HEK293 (cell line): ENCODE measurements at regions not wholly inside any gene's neighbourhood (a gene's known extent, or its start where the extent isn't known, plus 50 kb on each side); places are given as distances from the start of the nearest gene placed in this dataset.

Source experiments
- CTCF ChIA-PET: fragments of 350-600 bp; formaldehyde crosslinking; extraction: SDS; loops from one replicate; lab custom pipeline; 2021; ENCODE audit warnings: antibody characterized with exemption; lab: Yijun Ruan, JAX
- POLR2A ChIA-PET: fragments of 300-600 bp; formaldehyde crosslinking; extraction: SDS; loops from one replicate; lab custom pipeline; 2020; ENCODE audit warnings: antibody characterized with exemption, inconsistent platforms; lab: Yijun Ruan, JAX
- H3K27ac ChIP-seq: fragments of 200-500 bp; sonication (Bioruptor generic); 2 replicates; pipeline ENCODE4 v1.5.1; 2014; ENCODE audit warnings: low read depth, low read length, control low read depth, inconsistent platforms; ENCODE audit errors: extremely low read depth
- H3K36me3 ChIP-seq, 2 experiments: fragments of 200-500 bp in 1 of 2; sonication (Bioruptor generic) in 1 of 2; 1 replicate in 1 of 2; 2 replicates in 1 of 2; pipeline ENCODE4 v1.5.1; 2014 to 2017; ENCODE audit warnings: inconsistent platforms in 2 of 2, low read length in 2 of 2; ENCODE audit not compliant: control insufficient read depth in 2 of 2, insufficient read depth in 1 of 2
- H3K4me1 ChIP-seq: fragments of 200-500 bp; sonication (Bioruptor generic); 2 replicates; pipeline ENCODE4 v1.5.1; 2014; ENCODE audit warnings: mild to moderate bottlenecking, low read length, inconsistent platforms; ENCODE audit not compliant: control insufficient read depth, insufficient read depth
- H3K4me3 ChIP-seq: 2 replicates; pipeline ENCODE4 v1.5.1; 2011; ENCODE audit warnings: low read depth, mild to moderate bottlenecking, control low read depth, low read length, moderate library complexity
- H3K9me3 ChIP-seq: fragments of 200-500 bp; sonication (Bioruptor generic); 2 replicates; pipeline ENCODE4 v1.5.1; 2014; ENCODE audit warnings: low read depth, low read length, inconsistent platforms; ENCODE audit not compliant: control insufficient read depth, insufficient read depth
- HOXD13 ChIP-seq: sonication (generic); formaldehyde crosslinking; IDR thresholded peaks from 2 replicates; pipeline ENCODE4 v1.8.0; 2022; ENCODE audit warnings: missing genetic modification reagents, borderline replicate concordance
- KLF1 ChIP-seq: fragments of 450-650 bp; formaldehyde crosslinking; IDR thresholded peaks from 2 replicates; pipeline ENCODE4 v1.5.1; 2016; ENCODE audit warnings: missing biosample characterization, missing genetic modification characterization
- KLF10 ChIP-seq: fragments of 450-650 bp; IDR thresholded peaks from 2 replicates; pipeline ENCODE4 v1.5.1; 2018; ENCODE audit warnings: missing biosample characterization, mild to moderate bottlenecking, missing genetic modification characterization
- KLF8 ChIP-seq: fragments of 450-650 bp; formaldehyde crosslinking; IDR thresholded peaks from 2 replicates; pipeline ENCODE4 v1.5.1; 2016; ENCODE audit warnings: missing biosample characterization, missing genetic modification characterization
- KLF9 ChIP-seq: fragments of 450-650 bp; formaldehyde crosslinking; IDR thresholded peaks from 2 replicates; pipeline ENCODE4 v1.5.1; 2016; ENCODE audit warnings: missing biosample characterization, missing genetic modification characterization, low read depth
- ZNF157 ChIP-seq: fragments of 450-650 bp; formaldehyde crosslinking; IDR thresholded peaks from 2 replicates; pipeline ENCODE4 v1.5.1; 2016; ENCODE audit warnings: missing biosample characterization, missing genetic modification characterization
- ZNF214 ChIP-seq: fragments of 450-650 bp; formaldehyde crosslinking; IDR thresholded peaks from 2 replicates; pipeline ENCODE4 v1.5.1; 2017; ENCODE audit warnings: missing biosample characterization, mild to moderate bottlenecking, missing genetic modification characterization, borderline replicate concordance
- ZNF221 ChIP-seq: fragments of 450-650 bp; formaldehyde crosslinking; IDR thresholded peaks from 2 replicates; pipeline ENCODE4 v1.5.1; 2017; ENCODE audit warnings: missing biosample characterization, missing genetic modification characterization, borderline replicate concordance
- ZNF274 ChIP-seq, 2 experiments: fragments of 200-500 bp in 1 of 2; fragments of 450-650 bp in 1 of 2; sonication (Bioruptor generic) in 1 of 2; formaldehyde crosslinking in 1 of 2; IDR thresholded peaks; 2 replicates each; pipeline versions ENCODE4 v1.5.1 to v1.6.1; 2014 to 2016; ENCODE audit warnings: borderline replicate concordance in 1 of 2, inconsistent platforms in 1 of 2, low read length in 1 of 2, missing biosample characterization in 1 of 2, missing genetic modification characterization in 1 of 2
- ZNF394 ChIP-seq: fragments of 450-650 bp; formaldehyde crosslinking; IDR thresholded peaks from 2 replicates; pipeline ENCODE4 v1.5.1; 2016; ENCODE audit warnings: missing biosample characterization, missing genetic modification characterization, mild to moderate bottlenecking, moderate library complexity, borderline replicate concordance
- ZNF404 ChIP-seq: fragments of 450-650 bp; formaldehyde crosslinking; IDR thresholded peaks from 2 replicates; pipeline ENCODE4 v1.5.1; 2017; ENCODE audit warnings: missing biosample characterization, missing genetic modification characterization
- ZNF560 ChIP-seq: fragments of 450-650 bp; formaldehyde crosslinking; IDR thresholded peaks from 2 replicates; pipeline ENCODE4 v1.5.1; 2017; ENCODE audit warnings: missing biosample characterization, missing genetic modification characterization, borderline replicate concordance
- ZNF624 ChIP-seq: fragments of 450-650 bp; formaldehyde crosslinking; IDR thresholded peaks from 2 replicates; pipeline ENCODE4 v1.5.1; 2017; ENCODE audit warnings: missing biosample characterization, missing genetic modification characterization
- ZNF664 ChIP-seq: fragments of 450-650 bp; formaldehyde crosslinking; IDR thresholded peaks from 2 replicates; pipeline ENCODE4 v1.5.1; 2016; ENCODE audit warnings: missing biosample characterization, missing genetic modification characterization
- ZSCAN16 ChIP-seq: fragments of 450-650 bp; formaldehyde crosslinking; IDR thresholded peaks from 2 replicates; pipeline ENCODE4 v1.5.1; 2016; ENCODE audit warnings: missing biosample characterization, missing genetic modification characterization
- ZSCAN23 ChIP-seq: fragments of 450-650 bp; formaldehyde crosslinking; IDR thresholded peaks from 2 replicates; pipeline ENCODE4 v1.5.1; 2016; ENCODE audit warnings: missing biosample characterization, missing genetic modification characterization
- TF ChIP-seq, protein P1 (sequence below): fragments of 450-650 bp; formaldehyde crosslinking; IDR thresholded peaks from 2 replicates; pipeline ENCODE4 v1.5.1; 2016; ENCODE audit warnings: missing biosample characterization, missing genetic modification characterization
- TF ChIP-seq, protein P2 (sequence below): fragments of 450-650 bp; formaldehyde crosslinking; IDR thresholded peaks from 2 replicates; pipeline ENCODE4 v1.5.1; 2016; ENCODE audit warnings: missing biosample characterization, missing genetic modification characterization
- TF ChIP-seq, protein P3 (sequence below): fragments of 450-650 bp; formaldehyde crosslinking; IDR thresholded peaks from 2 replicates; pipeline ENCODE4 v1.5.1; 2016; ENCODE audit warnings: missing biosample characterization, missing genetic modification characterization
- TF ChIP-seq, protein P4 (sequence below): fragments of 450-650 bp; formaldehyde crosslinking; IDR thresholded peaks from 2 replicates; pipeline ENCODE4 v1.5.1; 2016; ENCODE audit warnings: missing biosample characterization, missing genetic modification characterization
- TF ChIP-seq, protein P5 (sequence below): fragments of 450-650 bp; formaldehyde crosslinking; IDR thresholded peaks from 2 replicates; pipeline ENCODE4 v1.5.0; 2017; ENCODE audit warnings: missing biosample characterization, missing genetic modification characterization, borderline replicate concordance

DNA sequence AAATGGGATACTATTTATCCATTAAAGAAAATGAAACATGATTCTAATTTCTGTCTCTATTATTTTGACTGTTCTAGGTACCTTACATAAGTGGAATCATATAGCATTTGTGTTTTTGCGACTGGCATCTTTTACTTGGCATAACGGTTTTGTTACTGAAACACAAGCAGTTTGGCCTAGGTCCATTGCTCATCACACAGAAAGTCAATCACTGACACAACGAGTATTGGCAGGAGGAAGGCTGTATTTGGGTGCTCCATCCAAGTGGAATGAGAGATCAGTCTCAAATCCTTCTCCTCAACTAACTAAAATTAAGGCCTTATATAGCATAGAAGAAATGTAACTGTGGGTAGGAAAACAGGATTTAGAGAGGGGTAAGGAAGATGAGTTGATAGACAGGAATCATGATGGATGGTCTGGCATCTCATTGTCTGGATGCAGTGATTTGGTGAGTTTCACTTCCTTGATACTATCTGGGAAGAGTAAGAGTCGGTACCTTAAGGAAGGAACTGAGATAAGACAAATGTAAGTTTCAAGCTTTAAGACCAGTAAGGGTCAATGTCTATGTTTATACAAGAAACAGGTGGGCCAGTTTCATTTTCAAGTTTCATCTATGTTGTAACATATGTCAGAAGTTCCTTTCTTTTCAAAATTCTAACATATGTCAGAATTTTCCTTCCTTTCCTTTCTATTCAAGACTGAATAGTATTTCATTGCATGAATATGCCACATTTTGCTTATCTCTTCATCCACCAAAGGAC is 276.9 kb upstream of the RAB6C start:
- no peaks in the 10 kb centered on the region for H3K9me3 ChIP-seq
- H3K36me3 ChIP-seq = no peaks in the 10 kb centered on the region
- TF ChIP-seq, protein P1, sequence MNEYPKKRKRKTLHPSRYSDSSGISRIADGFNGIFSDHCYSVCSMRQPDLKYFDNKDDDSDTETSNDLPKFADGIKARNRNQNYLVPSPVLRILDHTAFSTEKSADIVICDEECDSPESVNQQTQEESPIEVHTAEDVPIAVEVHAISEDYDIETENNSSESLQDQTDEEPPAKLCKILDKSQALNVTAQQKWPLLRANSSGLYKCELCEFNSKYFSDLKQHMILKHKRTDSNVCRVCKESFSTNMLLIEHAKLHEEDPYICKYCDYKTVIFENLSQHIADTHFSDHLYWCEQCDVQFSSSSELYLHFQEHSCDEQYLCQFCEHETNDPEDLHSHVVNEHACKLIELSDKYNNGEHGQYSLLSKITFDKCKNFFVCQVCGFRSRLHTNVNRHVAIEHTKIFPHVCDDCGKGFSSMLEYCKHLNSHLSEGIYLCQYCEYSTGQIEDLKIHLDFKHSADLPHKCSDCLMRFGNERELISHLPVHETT (tag by site-specific recombination) = no peak
- no peak for TF ChIP-seq KLF1
- no peak for TF ChIP-seq ZNF394 (tag by site-specific recombination)
- no peak for TF ChIP-seq ZNF664 (tag by site-specific recombination)
- no peak for TF ChIP-seq KLF8 (tag by site-specific recombination)
- TF ChIP-seq ZNF560 (tag by site-specific recombination) = no peak
- TF ChIP-seq KLF9 (tag by site-specific recombination) = no peak
- TF ChIP-seq, all 188 proteins: peak for 0
- no peak overlapping the region for H3K4me3 ChIP-seq
- ChIA-PET POLR2A (no interaction called here), CTCF (no interaction called here)
- H3K27ac ChIP-seq = no peak overlapping the region
- H3K4me1 ChIP-seq = no peaks in the 10 kb centered on the region

DNA sequence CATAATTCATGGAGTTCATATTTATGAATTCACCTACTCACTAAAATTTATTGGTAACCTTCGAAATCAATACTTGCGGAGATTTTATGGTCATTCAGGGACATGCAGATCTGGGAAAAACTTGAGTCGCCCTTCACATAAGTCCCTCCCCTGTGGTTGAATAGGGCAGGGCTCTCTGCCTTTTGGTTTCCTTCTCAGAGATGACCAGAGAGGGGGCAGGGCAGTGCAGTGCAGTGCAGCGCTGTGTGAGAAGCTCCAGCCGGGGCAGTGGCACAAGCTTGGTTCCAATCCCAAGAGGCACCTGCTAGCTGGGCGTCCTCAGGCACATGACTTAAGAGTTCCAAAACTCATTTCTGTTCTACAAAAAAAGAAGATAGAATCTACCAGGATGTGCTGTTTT is 274.4 kb upstream of the RAB6C start:
- H3K27ac ChIP-seq = no peak overlapping the region
- TF ChIP-seq ZSCAN23 (no peak), ZNF274 (IDR thresholded peaks at IDR 0.05; ENCODE audit: low read length) (no peak), ZNF274 (tag by site-specific recombination; IDR thresholded peaks at IDR 0.05; ENCODE audit: borderline replicate concordance) (no peak), ZNF624 (tag by site-specific recombination) (no peak), ZNF221 (no peak), ZNF404 (tag by site-specific recombination) (no peak), ZNF157 (tag by site-specific recombination) (no peak), ZSCAN16 (tag by site-specific recombination) (no peak), KLF10 (tag by site-specific recombination) (no peak), HOXD13 (CRISPR knock-in tag) (no peak), ZNF214 (no peak)
- TF ChIP-seq, protein P2, sequence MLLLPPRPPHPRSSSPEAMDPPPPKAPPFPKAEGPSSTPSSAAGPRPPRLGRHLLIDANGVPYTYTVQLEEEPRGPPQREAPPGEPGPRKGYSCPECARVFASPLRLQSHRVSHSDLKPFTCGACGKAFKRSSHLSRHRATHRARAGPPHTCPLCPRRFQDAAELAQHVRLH = no peak
- TF ChIP-seq, protein P3, sequence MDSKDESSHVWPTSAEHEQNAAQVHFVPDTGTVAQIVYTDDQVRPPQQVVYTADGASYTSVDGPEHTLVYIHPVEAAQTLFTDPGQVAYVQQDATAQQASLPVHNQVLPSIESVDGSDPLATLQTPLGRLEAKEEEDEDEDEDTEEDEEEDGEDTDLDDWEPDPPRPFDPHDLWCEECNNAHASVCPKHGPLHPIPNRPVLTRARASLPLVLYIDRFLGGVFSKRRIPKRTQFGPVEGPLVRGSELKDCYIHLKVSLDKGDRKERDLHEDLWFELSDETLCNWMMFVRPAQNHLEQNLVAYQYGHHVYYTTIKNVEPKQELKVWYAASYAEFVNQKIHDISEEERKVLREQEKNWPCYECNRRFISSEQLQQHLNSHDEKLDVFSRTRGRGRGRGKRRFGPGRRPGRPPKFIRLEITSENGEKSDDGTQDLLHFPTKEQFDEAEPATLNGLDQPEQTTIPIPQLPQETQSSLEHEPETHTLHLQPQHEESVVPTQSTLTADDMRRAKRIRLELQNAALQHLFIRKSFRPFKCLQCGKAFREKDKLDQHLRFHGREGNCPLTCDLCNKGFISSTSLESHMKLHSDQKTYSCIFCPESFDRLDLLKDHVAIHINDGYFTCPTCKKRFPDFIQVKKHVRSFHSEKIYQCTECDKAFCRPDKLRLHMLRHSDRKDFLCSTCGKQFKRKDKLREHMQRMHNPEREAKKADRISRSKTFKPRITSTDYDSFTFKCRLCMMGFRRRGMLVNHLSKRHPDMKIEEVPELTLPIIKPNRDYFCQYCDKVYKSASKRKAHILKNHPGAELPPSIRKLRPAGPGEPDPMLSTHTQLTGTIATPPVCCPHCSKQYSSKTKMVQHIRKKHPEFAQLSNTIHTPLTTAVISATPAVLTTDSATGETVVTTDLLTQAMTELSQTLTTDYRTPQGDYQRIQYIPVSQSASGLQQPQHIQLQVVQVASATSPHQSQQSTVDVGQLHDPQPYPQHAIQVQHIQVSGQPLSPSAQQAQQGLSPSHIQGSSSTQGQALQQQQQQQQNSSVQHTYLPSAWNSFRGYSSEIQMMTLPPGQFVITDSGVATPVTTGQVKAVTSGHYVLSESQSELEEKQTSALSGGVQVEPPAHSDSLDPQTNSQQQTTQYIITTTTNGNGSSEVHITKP (tag by site-specific recombination) = no peak
- TF ChIP-seq, protein P4, sequence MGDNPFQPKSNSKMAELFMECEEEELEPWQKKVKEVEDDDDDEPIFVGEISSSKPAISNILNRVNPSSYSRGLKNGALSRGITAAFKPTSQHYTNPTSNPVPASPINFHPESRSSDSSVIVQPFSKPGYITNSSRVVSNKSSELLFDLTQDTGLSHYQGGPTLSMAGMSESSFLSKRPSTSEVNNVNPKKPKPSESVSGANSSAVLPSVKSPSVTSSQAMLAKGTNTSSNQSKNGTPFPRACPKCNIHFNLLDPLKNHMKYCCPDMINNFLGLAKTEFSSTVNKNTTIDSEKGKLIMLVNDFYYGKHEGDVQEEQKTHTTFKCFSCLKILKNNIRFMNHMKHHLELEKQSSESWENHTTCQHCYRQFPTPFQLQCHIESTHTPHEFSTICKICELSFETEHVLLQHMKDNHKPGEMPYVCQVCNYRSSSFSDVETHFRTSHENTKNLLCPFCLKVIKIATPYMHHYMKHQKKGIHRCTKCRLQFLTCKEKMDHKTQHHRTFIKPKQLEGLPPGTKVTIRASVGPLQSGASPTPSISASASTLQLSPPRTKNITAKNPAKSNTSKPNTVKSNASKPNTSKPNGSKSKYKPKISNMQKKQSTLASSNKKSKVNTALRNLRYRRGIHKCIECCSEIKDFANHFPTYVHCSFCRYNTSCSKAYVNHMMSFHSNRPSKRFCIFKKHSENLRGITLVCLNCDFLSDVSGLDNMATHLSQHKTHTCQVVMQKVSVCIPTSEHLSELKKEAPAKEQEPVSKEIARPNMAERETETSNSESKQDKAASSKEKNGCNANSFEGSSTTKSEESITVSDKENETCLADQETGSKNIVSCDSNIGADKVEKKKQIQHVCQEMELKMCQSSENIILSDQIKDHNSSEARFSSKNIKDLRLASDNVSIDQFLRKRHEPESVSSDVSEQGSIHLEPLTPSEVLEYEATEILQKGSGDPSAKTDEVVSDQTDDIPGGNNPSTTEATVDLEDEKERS = no peak
- TF ChIP-seq, protein P5, sequence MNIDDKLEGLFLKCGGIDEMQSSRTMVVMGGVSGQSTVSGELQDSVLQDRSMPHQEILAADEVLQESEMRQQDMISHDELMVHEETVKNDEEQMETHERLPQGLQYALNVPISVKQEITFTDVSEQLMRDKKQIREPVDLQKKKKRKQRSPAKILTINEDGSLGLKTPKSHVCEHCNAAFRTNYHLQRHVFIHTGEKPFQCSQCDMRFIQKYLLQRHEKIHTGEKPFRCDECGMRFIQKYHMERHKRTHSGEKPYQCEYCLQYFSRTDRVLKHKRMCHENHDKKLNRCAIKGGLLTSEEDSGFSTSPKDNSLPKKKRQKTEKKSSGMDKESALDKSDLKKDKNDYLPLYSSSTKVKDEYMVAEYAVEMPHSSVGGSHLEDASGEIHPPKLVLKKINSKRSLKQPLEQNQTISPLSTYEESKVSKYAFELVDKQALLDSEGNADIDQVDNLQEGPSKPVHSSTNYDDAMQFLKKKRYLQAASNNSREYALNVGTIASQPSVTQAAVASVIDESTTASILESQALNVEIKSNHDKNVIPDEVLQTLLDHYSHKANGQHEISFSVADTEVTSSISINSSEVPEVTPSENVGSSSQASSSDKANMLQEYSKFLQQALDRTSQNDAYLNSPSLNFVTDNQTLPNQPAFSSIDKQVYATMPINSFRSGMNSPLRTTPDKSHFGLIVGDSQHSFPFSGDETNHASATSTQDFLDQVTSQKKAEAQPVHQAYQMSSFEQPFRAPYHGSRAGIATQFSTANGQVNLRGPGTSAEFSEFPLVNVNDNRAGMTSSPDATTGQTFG (tag by site-specific recombination) = no peak
- TF ChIP-seq, protein P1 (tag by site-specific recombination) = no peak
- POLR2A ChIA-PET = no interaction called here
- no peak overlapping the region for H3K4me3 ChIP-seq
- no peaks in the 10 kb centered on the region for H3K9me3 ChIP-seq
- H3K4me1 ChIP-seq = no peaks in the 10 kb centered on the region
- CTCF ChIA-PET = no interaction called here
- H3K36me3 ChIP-seq = no peaks in the 10 kb centered on the region
